ENCODE measurements at regions not wholly inside any gene's neighbourhood (a gene's known extent, or its start where the extent isn't known, plus 50 kb on each side); places are given as distances from the start of the nearest gene placed in this dataset.

DNA sequence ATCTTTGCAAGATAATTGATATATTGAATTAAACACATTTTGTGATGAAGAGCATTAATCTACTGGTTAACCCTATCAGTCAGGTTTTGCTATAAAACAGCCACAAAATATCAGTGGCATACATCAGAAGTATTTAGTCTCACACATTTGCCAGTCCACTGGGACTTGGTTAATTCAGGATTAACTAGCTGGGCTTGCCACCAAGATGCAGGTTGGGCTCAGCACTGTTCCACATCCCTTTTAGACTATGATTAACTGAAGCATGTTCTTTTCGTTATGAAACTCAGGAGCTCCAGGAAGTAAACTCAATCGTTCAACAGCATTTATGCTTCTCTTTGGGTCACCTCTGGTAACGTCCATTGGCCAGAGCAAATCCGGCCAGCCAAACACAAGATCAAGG lies 538.1 kb upstream of the HS3ST1 start:
- TF ChIP-seq REST (IDR thresholded peaks at IDR 0.05) (no peak), HDAC2 (IDR thresholded peaks at IDR 0.05) (no peak), KDM5A (IDR thresholded peaks at IDR 0.05) (no peak)
- TF ChIP-seq, protein P1, sequence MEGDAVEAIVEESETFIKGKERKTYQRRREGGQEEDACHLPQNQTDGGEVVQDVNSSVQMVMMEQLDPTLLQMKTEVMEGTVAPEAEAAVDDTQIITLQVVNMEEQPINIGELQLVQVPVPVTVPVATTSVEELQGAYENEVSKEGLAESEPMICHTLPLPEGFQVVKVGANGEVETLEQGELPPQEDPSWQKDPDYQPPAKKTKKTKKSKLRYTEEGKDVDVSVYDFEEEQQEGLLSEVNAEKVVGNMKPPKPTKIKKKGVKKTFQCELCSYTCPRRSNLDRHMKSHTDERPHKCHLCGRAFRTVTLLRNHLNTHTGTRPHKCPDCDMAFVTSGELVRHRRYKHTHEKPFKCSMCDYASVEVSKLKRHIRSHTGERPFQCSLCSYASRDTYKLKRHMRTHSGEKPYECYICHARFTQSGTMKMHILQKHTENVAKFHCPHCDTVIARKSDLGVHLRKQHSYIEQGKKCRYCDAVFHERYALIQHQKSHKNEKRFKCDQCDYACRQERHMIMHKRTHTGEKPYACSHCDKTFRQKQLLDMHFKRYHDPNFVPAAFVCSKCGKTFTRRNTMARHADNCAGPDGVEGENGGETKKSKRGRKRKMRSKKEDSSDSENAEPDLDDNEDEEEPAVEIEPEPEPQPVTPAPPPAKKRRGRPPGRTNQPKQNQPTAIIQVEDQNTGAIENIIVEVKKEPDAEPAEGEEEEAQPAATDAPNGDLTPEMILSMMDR (IDR thresholded peaks at IDR 0.05): no peak
